GM23338 (cell line): ENCODE measurements at regions not wholly inside any gene's neighbourhood (a gene's known extent, or its start where the extent isn't known, plus 50 kb on each side); places are given as distances from the start of the nearest gene placed in this dataset.
"Not testable (repeated sequence)": the region's sequence is repeated elsewhere in the genome, so short reads cannot be mapped to it uniquely, and the experiment has no call there.

Experiments
- ATAC-seq: fragments of 200-7000 bp; cut with Tn5 transposase; 3 replicates; pipeline ENCODE4 v1.9.1; 2020
- DNase-seq: peaks from one replicate; pipeline ENCODE4 v3.0.0-alpha.2; 2015; ENCODE audit warnings: low spot score
- H2AFZ ChIP-seq: fragments of 200-600 bp; sonication (generic); 2 replicates; pipeline ENCODE4 v1.8.0; 2016; ENCODE audit warnings: antibody characterized with exemption, mild to moderate bottlenecking, moderate library complexity
- H3F3A ChIP-seq: fragments of 200-600 bp; sonication (generic); replicated peaks from 2 replicates; pipeline ENCODE4 v1.8.0; 2017; ENCODE audit warnings: antibody characterized with exemption, mixed run types, low read depth
- H3K27ac ChIP-seq: fragments of 200-600 bp; sonication (generic); 2 replicates; pipeline ENCODE4 v1.6.1; 2016; ENCODE audit warnings: low read depth
- H3K27me3 ChIP-seq: fragments of 200-600 bp; sonication (generic); 2 replicates; pipeline ENCODE4 v1.8.0; 2016; ENCODE audit warnings: mild to moderate bottlenecking, mixed run types, moderate library complexity; ENCODE audit not compliant: insufficient read depth
- H3K36me3 ChIP-seq: fragments of 200-600 bp; sonication (generic); 2 replicates; pipeline ENCODE4 v1.8.0; 2016; ENCODE audit warnings: mild to moderate bottlenecking; ENCODE audit not compliant: insufficient read depth
- H3K4me1 ChIP-seq: fragments of 200-600 bp; sonication (generic); 2 replicates; pipeline ENCODE4 v1.8.0; 2016; ENCODE audit warnings: mild to moderate bottlenecking, moderate library complexity; ENCODE audit not compliant: insufficient read depth
- H3K4me2 ChIP-seq: fragments of 200-600 bp; sonication (generic); 2 replicates; pipeline ENCODE4 v1.7.1; 2017; ENCODE audit warnings: mixed run types
- H3K4me3 ChIP-seq: fragments of 200-600 bp; sonication (generic); 2 replicates; pipeline ENCODE4 v1.6.1; 2016; ENCODE audit warnings: mixed run types
- H3K79me2 ChIP-seq: fragments of 200-600 bp; sonication (generic); replicated peaks from 2 replicates; pipeline ENCODE4 v1.8.0; 2017; ENCODE audit warnings: mild to moderate bottlenecking; ENCODE audit not compliant: insufficient read depth
- H3K9me2 ChIP-seq: fragments of 200-600 bp; sonication (generic); 2 replicates; pipeline ENCODE4 v1.8.0; 2017; ENCODE audit not compliant: insufficient read depth
- H4K20me1 ChIP-seq: fragments of 200-600 bp; sonication (generic); replicated peaks from 2 replicates; pipeline ENCODE4 v1.8.0; 2017; ENCODE audit warnings: mild to moderate bottlenecking; ENCODE audit not compliant: insufficient read depth
- H3K27ac Mint-ChIP-seq: 2 replicates; pipeline ENCODE4 v1.8.0; 2020; ENCODE audit warnings: inconsistent platforms, mild to moderate bottlenecking, moderate library complexity, mixed read lengths
- H3K27me3 Mint-ChIP-seq: 3 replicates; pipeline ENCODE4 v1.8.0; 2022; ENCODE audit warnings: low read depth, mild to moderate bottlenecking, moderate library complexity, mixed read lengths, inconsistent platforms; ENCODE audit not compliant: insufficient read depth, poor library complexity
- H3K36me3 Mint-ChIP-seq: 3 replicates; pipeline ENCODE4 v1.8.0; 2021; ENCODE audit warnings: low read depth, mild to moderate bottlenecking, inconsistent platforms, moderate library complexity, mixed read lengths
- H3K4me1 Mint-ChIP-seq: 3 replicates; pipeline ENCODE4 v1.8.0; 2020; ENCODE audit warnings: mild to moderate bottlenecking, inconsistent platforms, mixed read lengths
- H3K4me3 Mint-ChIP-seq: 3 replicates; pipeline ENCODE4 v1.8.0; 2021; ENCODE audit warnings: moderate library complexity, mild to moderate bottlenecking, inconsistent platforms, mixed read lengths
- H3K9me3 Mint-ChIP-seq: 3 replicates; pipeline ENCODE4 v1.8.0; 2020; ENCODE audit warnings: moderate library complexity, mild to moderate bottlenecking, inconsistent platforms, mixed read lengths
- ETS1 ChIP-seq: IDR thresholded peaks from 2 replicates; pipeline ENCODE4 v1.6.1; 2016; ENCODE audit warnings: antibody characterized with exemption
- EZH2phosphoT487 ChIP-seq: fragments of 200-600 bp; sonication (generic); IDR thresholded peaks from one replicate; pipeline ENCODE4 v1.8.1; 2018; ENCODE audit warnings: antibody characterized with exemption; ENCODE audit not compliant: unreplicated experiment
- JUNB ChIP-seq: IDR thresholded peaks from one replicate; pipeline ENCODE4 v1.6.1; 2016; ENCODE audit warnings: antibody characterized with exemption; ENCODE audit not compliant: unreplicated experiment
- ZNF331 ChIP-seq: fragments of 250-450 bp; sonication (Bioruptor Pico); IDR thresholded peaks from 2 replicates; pipeline ENCODE4 v1.5.0; 2020; ENCODE audit warnings: low read depth, mild to moderate bottlenecking, moderate library complexity

DNA sequence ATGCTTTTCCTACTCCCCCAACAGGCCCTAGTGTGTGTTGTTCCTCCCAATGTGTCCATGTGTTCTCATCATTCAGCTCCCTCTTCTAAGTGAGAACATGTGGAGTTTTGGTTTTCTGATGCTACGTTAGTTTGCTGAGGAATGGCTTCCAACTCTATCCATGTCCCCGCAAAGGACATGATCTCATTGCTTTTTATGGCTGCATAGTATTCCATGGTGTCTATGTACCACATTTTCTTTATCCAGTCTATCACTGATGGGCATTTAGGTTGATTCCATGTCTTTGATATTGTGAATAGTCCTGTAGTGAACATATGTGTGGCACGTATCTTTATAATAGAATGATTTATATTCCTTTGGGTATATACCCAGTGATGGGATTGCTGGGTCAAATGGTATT, 72.5 kb upstream of the CCNY start:
- not testable (repeated sequence) for H3K4me2 ChIP-seq, H3K4me3 ChIP-seq, H3K4me1 Mint-ChIP-seq, H3K36me3 Mint-ChIP-seq, ATAC-seq, H3K4me1 ChIP-seq, H4K20me1 ChIP-seq, H3K36me3 ChIP-seq, H3K27ac Mint-ChIP-seq, H3F3A ChIP-seq, H3K9me2 ChIP-seq, H3K27me3 Mint-ChIP-seq, H3K9me3 Mint-ChIP-seq, H3K79me2 ChIP-seq, H3K4me3 Mint-ChIP-seq, DNase-seq, H3K27ac ChIP-seq, H2AFZ ChIP-seq, H3K27me3 ChIP-seq

DNA sequence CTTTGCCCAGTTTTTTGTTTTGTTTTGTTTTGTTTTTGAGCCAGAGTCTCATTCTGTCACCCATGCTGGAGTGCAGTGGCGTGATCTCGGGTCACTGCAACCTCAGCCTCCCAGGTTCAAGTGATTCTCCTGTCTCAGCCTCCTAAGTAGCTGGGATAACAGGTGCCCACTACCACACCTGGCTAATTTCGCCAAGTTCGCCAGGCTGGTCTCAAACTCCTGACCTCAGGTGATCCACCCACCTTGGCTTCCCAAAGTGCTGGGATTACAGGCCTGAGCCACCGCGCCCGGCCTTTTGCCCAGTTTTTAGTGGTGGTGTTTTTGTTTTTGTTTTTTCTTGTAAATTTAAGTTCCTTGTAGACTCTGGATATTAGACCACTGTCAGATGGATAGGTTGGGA, 71.7 kb upstream of the CCNY start:
- not testable (repeated sequence) for H3K27me3 ChIP-seq, H3K9me2 ChIP-seq, H4K20me1 ChIP-seq, H3K4me1 Mint-ChIP-seq, H3K79me2 ChIP-seq, H3K4me2 ChIP-seq, H3F3A ChIP-seq, H3K36me3 Mint-ChIP-seq, H3K9me3 Mint-ChIP-seq, DNase-seq, H3K4me1 ChIP-seq, H3K36me3 ChIP-seq, H3K4me3 ChIP-seq, H3K27ac Mint-ChIP-seq, H3K27me3 Mint-ChIP-seq, H2AFZ ChIP-seq, H3K27ac ChIP-seq, ATAC-seq, H3K4me3 Mint-ChIP-seq

GRCh38 chr10:35265435-35265834, 70.9 kb upstream of the CCNY start:
- DNase-seq (no peak), ATAC-seq (no peak)
- Mint-ChIP-seq H3K27ac (no peak overlapping the region), H3K4me1 (no peaks in the 10 kb centered on the region), H3K4me3 (no peak overlapping the region), H3K9me3 (peaks cover 3% of the 10 kb centered on the region; the same call in 1 of the 3 replicates), H3K36me3 (no peaks in the 10 kb centered on the region), H3K27me3 (peaks cover 5% of the 10 kb centered on the region)
- H3K27ac ChIP-seq: no peak overlapping the region
- no peaks in the 10 kb centered on the region for H3K27me3 ChIP-seq
- H4K20me1 ChIP-seq: no peaks in the 10 kb centered on the region
- no peaks in the 10 kb centered on the region for H3F3A ChIP-seq
- H3K79me2 ChIP-seq: no peaks in the 10 kb centered on the region
- H3K4me1 ChIP-seq: no peaks in the 10 kb centered on the region
- H3K9me2 ChIP-seq: no peaks in the 10 kb centered on the region
- TF ChIP-seq ZNF331 (CRISPR knock-in tag) (no peak), ETS1 (no peak)
- H3K4me3 ChIP-seq: no peak overlapping the region
- H3K4me2 ChIP-seq: no peak overlapping the region
- no peaks in the 10 kb centered on the region for H3K36me3 ChIP-seq
- H2AFZ ChIP-seq: peak overlapping the region; percentile 52; the same call in 1 of the 2 replicates

DNA sequence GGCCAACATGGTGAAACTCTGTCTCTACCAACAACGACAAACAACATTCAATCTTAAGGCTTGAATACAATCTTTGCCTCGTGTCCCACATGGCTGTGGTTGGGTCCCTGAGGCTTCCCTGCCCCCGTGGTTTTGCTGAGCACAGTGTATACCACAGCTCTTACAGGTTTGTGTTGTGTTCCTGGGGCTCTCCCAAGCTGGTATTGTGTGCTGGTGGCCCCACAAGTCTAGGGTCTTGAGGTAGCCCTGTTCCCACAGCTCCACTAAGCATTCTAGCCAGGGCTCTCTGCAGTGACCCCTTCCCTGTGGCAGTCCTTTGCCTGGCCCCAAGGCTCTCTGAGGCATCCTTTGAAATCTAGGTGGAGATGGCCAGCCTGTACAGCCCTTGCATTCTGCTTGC, 68.0 kb upstream of the CCNY start:
- Histone ChIP-seq H3K9me2 (no peaks in the 10 kb centered on the region), H3K79me2 (no peaks in the 10 kb centered on the region), H4K20me1 (no peaks in the 10 kb centered on the region), H3K4me2 (no peak overlapping the region), H3K27me3 (no peaks in the 10 kb centered on the region), H3K27ac (no peak overlapping the region), H3K36me3 (no peaks in the 10 kb centered on the region), H3F3A (no peaks in the 10 kb centered on the region), H3K4me3 (no peak overlapping the region), H2AFZ (peak overlapping the region; percentile 81), H3K4me1 (no peaks in the 10 kb centered on the region)
- ATAC-seq: no peak
- Mint-ChIP-seq H3K27ac (no peak overlapping the region), H3K4me3 (no peak overlapping the region), H3K4me1 (peaks cover 8% of the 10 kb centered on the region), H3K9me3 (no peaks in the 10 kb centered on the region), H3K27me3 (peaks cover 5% of the 10 kb centered on the region), H3K36me3 (no peaks in the 10 kb centered on the region)
- DNase-seq: no peak
- TF ChIP-seq EZH2phosphoT487 (no peak), ETS1 (no peak), ZNF331 (CRISPR knock-in tag) (no peak), JUNB (no peak)
